AG10803 (cell line): ENCODE measurements at regions not wholly inside any gene's neighbourhood (a gene's known extent, or its start where the extent isn't known, plus 50 kb on each side); places are given as distances from the start of the nearest gene placed in this dataset.

Experiments
- DNase-seq: peaks from one replicate; pipeline ENCODE4 v3.0.0; 2010; ENCODE audit warnings: low read depth
- H3K4me3 ChIP-seq: 2 replicates; pipeline ENCODE4 v1.5.1; 2011; ENCODE audit warnings: mild to moderate bottlenecking, low read length, control low read depth
- CTCF ChIP-seq: conservative IDR thresholded peaks from 2 replicates; pipeline ENCODE4 v1.5.1; 2011; ENCODE audit warnings: mild to moderate bottlenecking, low read length, control low read depth, inconsistent platforms

GRCh38 chr1:190658907-190659306 lies 181.2 kb upstream of the BRINP3 start:
- TF ChIP-seq CTCF, result no peak
- H3K4me3 ChIP-seq, result no peak overlapping the region
- no peak for DNase-seq

- DNase-seq, result no peak
- no peak overlapping the region for H3K4me3 ChIP-seq
- TF ChIP-seq CTCF, result no peak
Observed at GRCh38 chr1:190663962-190664361, 186.3 kb upstream of the BRINP3 start.

- no peak for DNase-seq
- H3K4me3 ChIP-seq, result no peak overlapping the region
- TF ChIP-seq CTCF, result no peak
Observed at GRCh38 chr1:190665045-190665444, 187.4 kb upstream of the BRINP3 start.

- TF ChIP-seq CTCF, result no peak
- no peak for DNase-seq
- no peak overlapping the region for H3K4me3 ChIP-seq
Observed at GRCh38 chr1:190667914-190668313, 190.2 kb upstream of the BRINP3 start.

GRCh38 chr1:190679044-190679443 lies 201.4 kb upstream of the BRINP3 start:
- TF ChIP-seq CTCF, result no peak
- no peak for DNase-seq
- no peak overlapping the region for H3K4me3 ChIP-seq

GRCh38 chr1:190679454-190679853 lies 201.8 kb upstream of the BRINP3 start:
- TF ChIP-seq CTCF, result no peak
- no peak overlapping the region for H3K4me3 ChIP-seq
- no peak for DNase-seq

GRCh38 chr1:190679983-190680382 lies 202.3 kb upstream of the BRINP3 start:
- no peak for TF ChIP-seq CTCF
- no peak for DNase-seq
- H3K4me3 ChIP-seq, result no peak overlapping the region
